ENCODE measurements at regions not wholly inside any gene's neighbourhood (a gene's known extent, or its start where the extent isn't known, plus 50 kb on each side); places are given as distances from the start of the nearest gene placed in this dataset.

DNA sequence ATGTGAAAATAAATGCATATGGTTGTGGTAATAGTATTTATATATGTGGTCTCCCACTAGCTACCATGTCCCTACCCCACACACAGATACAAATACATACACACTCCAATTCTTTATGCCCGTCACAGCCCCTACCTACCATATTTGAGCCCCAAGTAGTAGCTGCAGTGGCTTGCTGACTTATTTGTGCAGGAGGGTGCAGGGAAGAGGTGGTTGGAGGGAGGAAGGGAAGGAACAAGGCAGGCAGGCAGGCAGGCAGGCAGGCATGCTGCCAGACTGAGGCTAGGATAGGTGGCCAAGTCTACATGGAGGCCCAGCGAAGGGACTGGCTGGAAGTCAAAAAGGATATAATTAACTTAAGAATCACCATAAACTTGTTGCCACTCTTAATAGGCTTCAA, 82.9 kb downstream of the SCN11A start:
- no peaks in the 10 kb centered on the region for H3K36me3 ChIP-seq (ENCODE audit: insufficient read depth, low read length)
- peaks cover 0 to 6% of the 10 kb centered on the region in 2 experiments for H3K27me3 ChIP-seq (ENCODE audit: control insufficient read depth in 1 of 2, insufficient read depth in 2 of 2, low read length in 2 of 2)
- intact Hi-C loops (cut with DNase I, micrococcal nuclease): no loop called here
- H3K4me3 ChIP-seq (ENCODE audit: low read length): no peak overlapping the region
- H3K9me3 ChIP-seq (ENCODE audit: control insufficient read depth in 1 of 2, insufficient read depth in 1 of 2, low read length in 2 of 2): peaks cover 0 to 3% of the 10 kb centered on the region in 2 experiments
- H3K4me1 Mint-ChIP-seq (ENCODE audit: low read depth): no peaks in the 10 kb centered on the region
- H3K36me3 Mint-ChIP-seq (ENCODE audit: low read depth): no peaks in the 10 kb centered on the region
- H3K27ac Mint-ChIP-seq: no peak overlapping the region
- no peaks in the 10 kb centered on the region for H3K4me1 ChIP-seq (ENCODE audit: insufficient read depth, low read length)
- H3K4me3 Mint-ChIP-seq: no peak overlapping the region
- TF ChIP-seq, protein P1, sequence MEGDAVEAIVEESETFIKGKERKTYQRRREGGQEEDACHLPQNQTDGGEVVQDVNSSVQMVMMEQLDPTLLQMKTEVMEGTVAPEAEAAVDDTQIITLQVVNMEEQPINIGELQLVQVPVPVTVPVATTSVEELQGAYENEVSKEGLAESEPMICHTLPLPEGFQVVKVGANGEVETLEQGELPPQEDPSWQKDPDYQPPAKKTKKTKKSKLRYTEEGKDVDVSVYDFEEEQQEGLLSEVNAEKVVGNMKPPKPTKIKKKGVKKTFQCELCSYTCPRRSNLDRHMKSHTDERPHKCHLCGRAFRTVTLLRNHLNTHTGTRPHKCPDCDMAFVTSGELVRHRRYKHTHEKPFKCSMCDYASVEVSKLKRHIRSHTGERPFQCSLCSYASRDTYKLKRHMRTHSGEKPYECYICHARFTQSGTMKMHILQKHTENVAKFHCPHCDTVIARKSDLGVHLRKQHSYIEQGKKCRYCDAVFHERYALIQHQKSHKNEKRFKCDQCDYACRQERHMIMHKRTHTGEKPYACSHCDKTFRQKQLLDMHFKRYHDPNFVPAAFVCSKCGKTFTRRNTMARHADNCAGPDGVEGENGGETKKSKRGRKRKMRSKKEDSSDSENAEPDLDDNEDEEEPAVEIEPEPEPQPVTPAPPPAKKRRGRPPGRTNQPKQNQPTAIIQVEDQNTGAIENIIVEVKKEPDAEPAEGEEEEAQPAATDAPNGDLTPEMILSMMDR (IDR thresholded peaks at IDR 0.05): no peak
- H3K27ac ChIP-seq (ENCODE audit: low read depth in 1 of 2, low read length in 2 of 2): no peak overlapping the region
- DNase-seq (no peak), ATAC-seq (ENCODE audit: poor library complexity) (no peak)
- H3K9me3 Mint-ChIP-seq: no peaks in the 10 kb centered on the region
- peaks cover 24% of the 10 kb centered on the region for H3K27me3 Mint-ChIP-seq
- ChIA-PET POLR2A (no interaction called here), CTCF (no interaction called here)

DNA sequence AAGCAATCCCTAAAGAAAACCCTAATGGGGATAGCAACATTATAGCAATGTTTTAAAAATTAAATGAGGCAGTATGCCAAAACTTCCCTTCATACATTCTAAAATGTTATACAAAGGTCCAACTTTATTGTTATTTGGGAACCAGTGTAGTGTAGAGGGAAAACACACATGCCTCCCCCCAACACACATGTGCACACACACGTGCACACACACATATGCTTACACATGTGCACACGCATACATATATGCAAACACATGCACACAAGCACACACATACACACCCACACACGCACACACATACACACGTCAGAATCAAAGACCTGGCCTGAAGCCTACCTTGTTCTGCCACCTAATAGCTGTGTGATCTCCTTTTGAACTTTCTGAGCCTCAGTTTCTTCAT, 83.3 kb downstream of the SCN11A start:
- CTCF ChIA-PET: no interaction called here
- H3K9me3 Mint-ChIP-seq: no peaks in the 10 kb centered on the region
- Histone ChIP-seq H3K9me3 (ENCODE audit: control insufficient read depth in 1 of 2, insufficient read depth in 1 of 2, low read length in 2 of 2) (peaks cover 0 to 3% of the 10 kb centered on the region in 2 experiments), H3K4me1 (ENCODE audit: insufficient read depth, low read length) (no peaks in the 10 kb centered on the region), H3K27me3 (ENCODE audit: control insufficient read depth in 1 of 2, insufficient read depth in 2 of 2, low read length in 2 of 2) (peaks cover 0 to 6% of the 10 kb centered on the region in 2 experiments), H3K36me3 (ENCODE audit: insufficient read depth, low read length) (no peaks in the 10 kb centered on the region), H3K27ac (ENCODE audit: low read depth in 1 of 2, low read length in 2 of 2) (no peak overlapping the region), H3K4me3 (ENCODE audit: low read length) (no peak overlapping the region)
- POLR2A ChIA-PET: no interaction called here
- TF ChIP-seq, protein P1 (IDR thresholded peaks at IDR 0.05): no peak
- no peaks in the 10 kb centered on the region for H3K4me1 Mint-ChIP-seq (ENCODE audit: low read depth)
- no peak for ATAC-seq (ENCODE audit: poor library complexity)
- intact Hi-C loops (cut with DNase I, micrococcal nuclease): no loop called here
- no peak overlapping the region for H3K27ac Mint-ChIP-seq
- peaks cover 24% of the 10 kb centered on the region for H3K27me3 Mint-ChIP-seq
- H3K36me3 Mint-ChIP-seq (ENCODE audit: low read depth): no peaks in the 10 kb centered on the region
- no peak overlapping the region for H3K4me3 Mint-ChIP-seq
- DNase-seq: no peak

DNA sequence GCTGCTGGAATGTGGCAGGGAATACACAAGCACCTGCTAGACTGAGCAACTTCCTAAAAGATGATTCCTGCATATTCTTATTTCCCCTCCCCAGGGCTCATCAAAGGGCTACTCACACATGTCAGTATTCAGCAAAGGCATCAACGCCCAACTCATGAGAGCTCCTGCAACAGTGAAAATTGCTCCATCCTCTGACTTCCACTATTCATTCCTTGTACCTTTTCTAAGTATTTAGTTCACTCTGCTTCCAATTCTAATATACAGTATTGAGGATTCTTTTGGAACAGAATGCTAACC, 84.1 kb downstream of the SCN11A start:
- Histone ChIP-seq H3K27ac (ENCODE audit: low read depth in 1 of 2, low read length in 2 of 2) (no peak overlapping the region), H3K4me1 (ENCODE audit: insufficient read depth, low read length) (no peaks in the 10 kb centered on the region), H3K36me3 (ENCODE audit: insufficient read depth, low read length) (no peaks in the 10 kb centered on the region), H3K4me3 (ENCODE audit: low read length) (no peak overlapping the region), H3K27me3 (ENCODE audit: control insufficient read depth in 1 of 2, insufficient read depth in 2 of 2, low read length in 2 of 2) (peaks cover 0 to 6% of the 10 kb centered on the region in 2 experiments), H3K9me3 (ENCODE audit: control insufficient read depth in 1 of 2, insufficient read depth in 1 of 2, low read length in 2 of 2) (peaks cover 0 to 3% of the 10 kb centered on the region in 2 experiments)
- DNase-seq (no peak), ATAC-seq (ENCODE audit: poor library complexity) (no peak)
- Mint-ChIP-seq H3K4me3 (no peak overlapping the region), H3K9me3 (no peaks in the 10 kb centered on the region), H3K27me3 (peaks cover 22% of the 10 kb centered on the region), H3K27ac (no peak overlapping the region), H3K4me1 (ENCODE audit: low read depth) (no peaks in the 10 kb centered on the region), H3K36me3 (ENCODE audit: low read depth) (no peaks in the 10 kb centered on the region)
- ChIA-PET CTCF (interaction anchor here (0.7 kb wide), 1 partner anchor 78 kb away, joined by 3 read pairs; no protein-coding TSS in a partner anchor), POLR2A (no interaction called here)
- intact Hi-C loops (cut with DNase I, micrococcal nuclease): no loop called here
- TF ChIP-seq, protein P1 (IDR thresholded peaks at IDR 0.05): no peak
